K562 (cell line): ENCODE measurements at regions not wholly inside any gene's neighbourhood (a gene's known extent, or its start where the extent isn't known, plus 50 kb on each side); places are given as distances from the start of the nearest gene placed in this dataset.

ENCODE experiments used
- ATAC-seq: fragments of 200-7000 bp; cut with Tn5 transposase; 3 replicates; pipeline ENCODE4 v1.9.1; 2020; ENCODE audit warnings: moderate library complexity
- BruUV-seq: library from RNA; stranded (reverse); fragments of 400-500 nt; replicated peaks from 2 replicates; lab custom pipeline; 2021; lab: Mats Ljungman, UMichigan
- CTCF ChIA-PET: fragments of 300-600 bp; formaldehyde crosslinking; extraction: SDS; loops from one replicate; lab custom pipeline; 2021; ENCODE audit warnings: low intra/inter-chr PET ratio; lab: Yijun Ruan, JAX
- POLR2A ChIA-PET: fragments of 300-600, 350-650 bp; sonication (Branson Sonifier 250); formaldehyde crosslinking; extraction: SDS; loops from one replicate; lab custom pipeline; 2021; ENCODE audit warnings: antibody characterized with exemption, inconsistent platforms; lab: Yijun Ruan, JAX
- DNase-seq, 4 experiments: peaks; one replicate each; pipeline versions ENCODE4 v3.0.0 to v3.0.0-alpha.2; 2011 to 2018; ENCODE audit warnings: low spot score in 3 of 4, mixed read lengths in 3 of 4; ENCODE audit errors: extremely low read depth in 1 of 4
- FAIRE-seq: peaks from 2 replicates; lab custom pipeline; 2011; peaks lifted over from hg19 to GRCh38; lab: Jason Lieb, UNC
- H2AFZ ChIP-seq: 2 replicates; pipeline ENCODE4 v1.6.0; 2011; ENCODE audit warnings: low read depth, low read length, control low read depth, inconsistent platforms
- H3K27ac ChIP-seq: fragments of 200-600 bp; 3 replicates; pipeline ENCODE4 v1.8.0; 2011; ENCODE audit warnings: low read depth, mild to moderate bottlenecking, control low read depth, inconsistent platforms, low read length, moderate library complexity, mixed read lengths; ENCODE audit errors: extremely low read depth
- H3K27me3 ChIP-seq, 2 experiments: fragments of 300-600 bp in 1 of 2; 2 replicates in 1 of 2; 3 replicates in 1 of 2; pipeline versions ENCODE4 v1.6.0 to v1.8.0; 2011; ENCODE audit warnings: inconsistent platforms in 2 of 2, low read length in 2 of 2, mild to moderate bottlenecking in 1 of 2, mixed read lengths in 1 of 2, moderate library complexity in 1 of 2; ENCODE audit not compliant: control insufficient read depth in 2 of 2, insufficient read depth in 2 of 2
- H3K36me3 ChIP-seq: fragments of 300-600 bp; 3 replicates; pipeline ENCODE4 v1.8.0; 2011; ENCODE audit warnings: mild to moderate bottlenecking, low read length, inconsistent platforms; ENCODE audit not compliant: control insufficient read depth, insufficient read depth
- H3K4me1 ChIP-seq, 2 experiments: fragments of 200-600 bp in 1 of 2; replicated peaks in 1 of 2; 2 replicates in 1 of 2; 3 replicates in 1 of 2; pipeline versions ENCODE4 v1.5.1 to v1.8.0; 2011; ENCODE audit warnings: inconsistent platforms in 2 of 2, low read length in 2 of 2, mild to moderate bottlenecking in 1 of 2, mixed read lengths in 1 of 2, moderate library complexity in 1 of 2; ENCODE audit not compliant: control insufficient read depth in 2 of 2, insufficient read depth in 2 of 2
- H3K4me2 ChIP-seq: 2 replicates; pipeline ENCODE4 v1.6.1; 2011; ENCODE audit warnings: low read length, control low read depth, inconsistent platforms, mixed read lengths; ENCODE audit not compliant: insufficient read depth
- H3K4me3 ChIP-seq: fragments of 200-600 bp; sonication (generic), shearing (Covaris generic); 2 replicates; pipeline ENCODE4 v1.5.1; 2016; ENCODE audit warnings: control low read depth, inconsistent platforms
- H3K79me2 ChIP-seq: fragments of 200-600 bp; 3 replicates; pipeline ENCODE4 v1.8.0; 2011; ENCODE audit warnings: low read length, inconsistent platforms; ENCODE audit not compliant: control insufficient read depth, insufficient read depth
- H3K9ac ChIP-seq, 2 experiments: 2 replicates each; pipeline versions ENCODE4 v1.6.0 to v1.6.1; 2011; ENCODE audit warnings: low read depth in 2 of 2, low read length in 2 of 2, control low read depth in 1 of 2, inconsistent platforms in 1 of 2, mild to moderate bottlenecking in 1 of 2, mixed read lengths in 1 of 2; ENCODE audit not compliant: insufficient read depth in 1 of 2
- H3K9me1 ChIP-seq: one replicate; pipeline ENCODE4 v1.6.0; 2011; ENCODE audit warnings: inconsistent platforms, mild to moderate bottlenecking, low read length, moderate library complexity; ENCODE audit not compliant: control insufficient read depth, insufficient read depth
- H3K9me3 ChIP-seq: replicated peaks from 2 replicates; pipeline ENCODE4 v1.5.1; 2011; ENCODE audit warnings: low read depth, low read length, inconsistent platforms; ENCODE audit not compliant: control insufficient read depth, insufficient read depth
- H4K20me1 ChIP-seq: replicated peaks from 2 replicates; pipeline ENCODE4 v1.6.1; 2011; ENCODE audit warnings: low read length, inconsistent platforms, mixed read lengths; ENCODE audit not compliant: control insufficient read depth, insufficient read depth
- DPF2 ChIP-seq: fragments of 450-650 bp; IDR thresholded peaks from 2 replicates; pipeline ENCODE4 v1.6.1; 2016
- EZH2 ChIP-seq: IDR thresholded peaks from 2 replicates; pipeline ENCODE4 v1.6.1; 2012; ENCODE audit warnings: low read depth, mild to moderate bottlenecking, inconsistent platforms, low read length, borderline replicate concordance
- GATAD2A ChIP-seq: fragments of 450-650 bp; IDR thresholded peaks from 2 replicates; pipeline ENCODE4 v1.6.1; 2017
- ZNF121 ChIP-seq: sonication (generic); formaldehyde crosslinking; conservative IDR thresholded peaks from 2 replicates; pipeline ENCODE4 v1.8.0; 2022; ENCODE audit warnings: missing genetic modification reagents
- WGBS: fragments of 100-300 bp; shearing (Covaris generic); methylation state at CpG from one replicate; pipeline ENCODE4 v1.1.6; 2016; ENCODE audit warnings: low coverage, mixed read lengths; ENCODE audit not compliant: insufficient coverage; ENCODE audit errors: missing lambda C conversion rate; 5-methylcytosine and 5-hydroxymethylcytosine counted together
- in situ Hi-C: fragments of 300-500 bp; cut with MboI; formaldehyde crosslinking; loops from 4 replicates; pipeline ENCODE4 v1.15.0; 2018; ENCODE audit warnings: inconsistent platforms, mixed read lengths
- intact Hi-C: fragments of 100-400 bp; cut with micrococcal nuclease; formaldehyde crosslinking; loops from 2 replicates; pipeline ENCODE4 v1.14.2; 2022
- TF ChIP-seq, protein P1 (sequence below): sonication (generic); formaldehyde crosslinking; IDR thresholded peaks from 2 replicates; pipeline ENCODE4 v1.5.0; 2020; ENCODE audit warnings: missing genetic modification reagents
- TF ChIP-seq, protein P2 (sequence below): fragments of 450-650 bp; IDR thresholded peaks from 2 replicates; pipeline ENCODE4 v1.6.1; 2014; ENCODE audit warnings: low read depth, mild to moderate bottlenecking, moderate library complexity, borderline replicate concordance

DNA sequence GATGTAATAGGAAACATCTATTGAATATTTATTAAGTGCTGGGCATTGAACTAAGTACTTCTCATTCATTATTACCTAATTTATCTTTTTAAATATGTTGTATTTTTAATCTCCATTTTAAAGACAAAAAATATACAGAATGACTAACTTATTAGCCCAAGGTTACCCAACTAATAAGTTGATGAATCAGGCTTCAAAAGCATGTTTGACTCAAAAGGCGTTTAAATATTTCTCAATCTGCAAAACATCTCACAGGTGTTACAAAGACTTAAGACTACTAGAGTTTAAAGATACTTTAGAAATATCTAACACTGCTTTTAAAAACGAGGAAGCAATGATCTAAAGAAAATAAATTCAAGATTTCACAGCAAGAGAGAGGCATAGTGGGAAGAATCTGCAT is 457.4 kb upstream of the DCN start:
- ChIA-PET POLR2A (no interaction called here), CTCF (no interaction called here)
- intact Hi-C loops = no loop called here

DNA sequence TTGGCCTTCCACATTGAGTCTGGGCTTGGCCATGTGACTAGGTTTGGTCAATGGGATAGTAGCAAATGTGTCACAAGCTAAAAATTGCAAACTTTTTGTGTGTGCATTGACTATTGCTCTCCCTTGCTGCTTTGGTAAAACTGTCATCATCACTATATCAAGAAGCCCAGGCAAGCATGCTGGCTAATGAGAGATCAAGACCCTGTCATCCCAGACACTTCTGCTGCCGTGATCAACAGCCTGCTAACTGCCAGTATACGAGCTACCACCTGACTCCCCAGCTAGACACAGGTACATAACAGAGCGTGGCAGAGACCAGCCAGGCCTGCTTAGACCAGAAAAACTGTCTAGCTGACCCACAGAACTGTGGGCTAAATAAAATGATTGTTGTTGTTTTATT is 456.7 kb upstream of the DCN start:
- Histone ChIP-seq H2AFZ (no peak overlapping the region), H3K4me1 (peaks cover 0 to 4% of the 10 kb centered on the region in 2 experiments; a peak in 3 of 5 replicates), H3K9ac (no peak overlapping the region; a peak in 1 of 4 replicates), H3K9me1 (no peaks in the 10 kb centered on the region), H4K20me1 (no peaks in the 10 kb centered on the region), H3K4me2 (no peak overlapping the region), H3K4me3 (no peak overlapping the region), H3K79me2 (peaks cover 11% of the 10 kb centered on the region), H3K36me3 (no peaks in the 10 kb centered on the region), H3K9me3 (no peaks in the 10 kb centered on the region), H3K27me3 (no peaks in the 10 kb centered on the region), H3K27ac (no peak overlapping the region)
- in situ Hi-C loops = no loop called here
- FAIRE-seq (no peak), DNase-seq (no peak), ATAC-seq (no peak)
- no TSS peak for BruUV-seq
- WGBS = 58% methylated on average over 3 of the region's 3 CpGs
- TF ChIP-seq, protein P1, sequence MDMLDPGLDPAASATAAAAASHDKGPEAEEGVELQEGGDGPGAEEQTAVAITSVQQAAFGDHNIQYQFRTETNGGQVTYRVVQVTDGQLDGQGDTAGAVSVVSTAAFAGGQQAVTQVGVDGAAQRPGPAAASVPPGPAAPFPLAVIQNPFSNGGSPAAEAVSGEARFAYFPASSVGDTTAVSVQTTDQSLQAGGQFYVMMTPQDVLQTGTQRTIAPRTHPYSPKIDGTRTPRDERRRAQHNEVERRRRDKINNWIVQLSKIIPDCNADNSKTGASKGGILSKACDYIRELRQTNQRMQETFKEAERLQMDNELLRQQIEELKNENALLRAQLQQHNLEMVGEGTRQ (CRISPR knock-in tag) = 0 out of 2 replicates have a peak, but pooled peaks have one; percentile 24
- TF ChIP-seq GATAD2A = no peak
- ChIA-PET POLR2A (no interaction called here), CTCF (no interaction called here)
- intact Hi-C loops = loop anchor here (10.0 kb wide), 2 partner anchors 135 to 255 kb away; no protein-coding TSS in a partner anchor

More for the DNA sequence above, 457.4 kb upstream of the DCN start:
- no peak overlapping the region for H3K4me2 ChIP-seq
- no peak for TF ChIP-seq DPF2
- no peak for TF ChIP-seq EZH2
- TF ChIP-seq ZNF121 (CRISPR knock-in tag) = no peak
- TF ChIP-seq, protein P2, sequence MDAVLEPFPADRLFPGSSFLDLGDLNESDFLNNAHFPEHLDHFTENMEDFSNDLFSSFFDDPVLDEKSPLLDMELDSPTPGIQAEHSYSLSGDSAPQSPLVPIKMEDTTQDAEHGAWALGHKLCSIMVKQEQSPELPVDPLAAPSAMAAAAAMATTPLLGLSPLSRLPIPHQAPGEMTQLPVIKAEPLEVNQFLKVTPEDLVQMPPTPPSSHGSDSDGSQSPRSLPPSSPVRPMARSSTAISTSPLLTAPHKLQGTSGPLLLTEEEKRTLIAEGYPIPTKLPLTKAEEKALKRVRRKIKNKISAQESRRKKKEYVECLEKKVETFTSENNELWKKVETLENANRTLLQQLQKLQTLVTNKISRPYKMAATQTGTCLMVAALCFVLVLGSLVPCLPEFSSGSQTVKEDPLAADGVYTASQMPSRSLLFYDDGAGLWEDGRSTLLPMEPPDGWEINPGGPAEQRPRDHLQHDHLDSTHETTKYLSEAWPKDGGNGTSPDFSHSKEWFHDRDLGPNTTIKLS = no peak
- no peak for ATAC-seq
- in situ Hi-C loops = no loop called here
- whole genome bisulfite sequencing = 23% methylated on average over 2 of the region's 2 CpGs
- no peak overlapping the region for H3K9ac ChIP-seq
- no peak for DNase-seq
- no peaks in the 10 kb centered on the region for H3K27me3 ChIP-seq
- H3K27ac ChIP-seq = no peak overlapping the region
- H3K4me3 ChIP-seq = no peak overlapping the region
- H2AFZ ChIP-seq = no peak overlapping the region
- no peak for FAIRE-seq
- peaks cover 11% of the 10 kb centered on the region for H3K79me2 ChIP-seq
- H3K9me3 ChIP-seq = no peaks in the 10 kb centered on the region
- peaks cover 0 to 4% of the 10 kb centered on the region in 2 experiments; a peak in 2 of 5 replicates for H3K4me1 ChIP-seq
- H3K36me3 ChIP-seq = no peaks in the 10 kb centered on the region
- BruUV-seq = no TSS peak
- H4K20me1 ChIP-seq = no peaks in the 10 kb centered on the region
- H3K9me1 ChIP-seq = no peaks in the 10 kb centered on the region
